K562 (cell line): ENCODE measurements at regions not wholly inside any gene's neighbourhood (a gene's known extent, or its start where the extent isn't known, plus 50 kb on each side); places are given as distances from the start of the nearest gene placed in this dataset.
"Not testable (repeated sequence)": the region's sequence is repeated elsewhere in the genome, so short reads cannot be mapped to it uniquely, and the experiment has no call there.

Experiments
- ATAC-seq: fragments of 200-7000 bp; cut with Tn5 transposase; 3 replicates; pipeline ENCODE4 v1.9.1; 2020; ENCODE audit warnings: moderate library complexity
- BruUV-seq: library from RNA; stranded (reverse); fragments of 400-500 nt; replicated peaks from 2 replicates; lab custom pipeline; 2021; lab: Mats Ljungman, UMichigan
- CTCF ChIA-PET: fragments of 300-600 bp; formaldehyde crosslinking; extraction: SDS; loops from one replicate; lab custom pipeline; 2021; ENCODE audit warnings: low intra/inter-chr PET ratio; lab: Yijun Ruan, JAX
- POLR2A ChIA-PET: fragments of 300-600, 350-650 bp; sonication (Branson Sonifier 250); formaldehyde crosslinking; extraction: SDS; loops from one replicate; lab custom pipeline; 2021; ENCODE audit warnings: antibody characterized with exemption, inconsistent platforms; lab: Yijun Ruan, JAX
- DNase-seq, 4 experiments: peaks; one replicate each; pipeline versions ENCODE4 v3.0.0 to v3.0.0-alpha.2; 2011 to 2018; ENCODE audit warnings: low spot score in 3 of 4, mixed read lengths in 3 of 4; ENCODE audit errors: extremely low read depth in 1 of 4
- FAIRE-seq: peaks from 2 replicates; lab custom pipeline; 2011; peaks lifted over from hg19 to GRCh38; lab: Jason Lieb, UNC
- H2AFZ ChIP-seq: 2 replicates; pipeline ENCODE4 v1.6.0; 2011; ENCODE audit warnings: low read depth, low read length, control low read depth, inconsistent platforms
- H3K27ac ChIP-seq: fragments of 200-600 bp; 3 replicates; pipeline ENCODE4 v1.8.0; 2011; ENCODE audit warnings: low read depth, mild to moderate bottlenecking, control low read depth, inconsistent platforms, low read length, moderate library complexity, mixed read lengths; ENCODE audit errors: extremely low read depth
- H3K27me3 ChIP-seq, 2 experiments: fragments of 300-600 bp in 1 of 2; 2 replicates in 1 of 2; 3 replicates in 1 of 2; pipeline versions ENCODE4 v1.6.0 to v1.8.0; 2011; ENCODE audit warnings: inconsistent platforms in 2 of 2, low read length in 2 of 2, mild to moderate bottlenecking in 1 of 2, mixed read lengths in 1 of 2, moderate library complexity in 1 of 2; ENCODE audit not compliant: control insufficient read depth in 2 of 2, insufficient read depth in 2 of 2
- H3K36me3 ChIP-seq: fragments of 300-600 bp; 3 replicates; pipeline ENCODE4 v1.8.0; 2011; ENCODE audit warnings: mild to moderate bottlenecking, low read length, inconsistent platforms; ENCODE audit not compliant: control insufficient read depth, insufficient read depth
- H3K4me1 ChIP-seq, 2 experiments: fragments of 200-600 bp in 1 of 2; replicated peaks in 1 of 2; 2 replicates in 1 of 2; 3 replicates in 1 of 2; pipeline versions ENCODE4 v1.5.1 to v1.8.0; 2011; ENCODE audit warnings: inconsistent platforms in 2 of 2, low read length in 2 of 2, mild to moderate bottlenecking in 1 of 2, mixed read lengths in 1 of 2, moderate library complexity in 1 of 2; ENCODE audit not compliant: control insufficient read depth in 2 of 2, insufficient read depth in 2 of 2
- H3K4me2 ChIP-seq: 2 replicates; pipeline ENCODE4 v1.6.1; 2011; ENCODE audit warnings: low read length, control low read depth, inconsistent platforms, mixed read lengths; ENCODE audit not compliant: insufficient read depth
- H3K4me3 ChIP-seq: fragments of 200-600 bp; sonication (generic), shearing (Covaris generic); 2 replicates; pipeline ENCODE4 v1.5.1; 2016; ENCODE audit warnings: control low read depth, inconsistent platforms
- H3K79me2 ChIP-seq: fragments of 200-600 bp; 3 replicates; pipeline ENCODE4 v1.8.0; 2011; ENCODE audit warnings: low read length, inconsistent platforms; ENCODE audit not compliant: control insufficient read depth, insufficient read depth
- H3K9ac ChIP-seq, 2 experiments: 2 replicates each; pipeline versions ENCODE4 v1.6.0 to v1.6.1; 2011; ENCODE audit warnings: low read depth in 2 of 2, low read length in 2 of 2, control low read depth in 1 of 2, inconsistent platforms in 1 of 2, mild to moderate bottlenecking in 1 of 2, mixed read lengths in 1 of 2; ENCODE audit not compliant: insufficient read depth in 1 of 2
- H3K9me1 ChIP-seq: one replicate; pipeline ENCODE4 v1.6.0; 2011; ENCODE audit warnings: inconsistent platforms, mild to moderate bottlenecking, low read length, moderate library complexity; ENCODE audit not compliant: control insufficient read depth, insufficient read depth
- H3K9me3 ChIP-seq: replicated peaks from 2 replicates; pipeline ENCODE4 v1.5.1; 2011; ENCODE audit warnings: low read depth, low read length, inconsistent platforms; ENCODE audit not compliant: control insufficient read depth, insufficient read depth
- H4K20me1 ChIP-seq: replicated peaks from 2 replicates; pipeline ENCODE4 v1.6.1; 2011; ENCODE audit warnings: low read length, inconsistent platforms, mixed read lengths; ENCODE audit not compliant: control insufficient read depth, insufficient read depth
- FOXP1 ChIP-seq: sonication (generic); formaldehyde crosslinking; IDR thresholded peaks from 2 replicates; pipeline ENCODE4 v1.8.0; 2022; ENCODE audit warnings: mild to moderate bottlenecking, missing genetic modification reagents
- MTF1 ChIP-seq: fragments of 250-450 bp; sonication (Bioruptor Pico); IDR thresholded peaks from 2 replicates; pipeline ENCODE4 v1.9.0; 2021; ENCODE audit warnings: moderate library complexity, mild to moderate bottlenecking, inconsistent platforms, borderline replicate concordance
- MXI1 ChIP-seq: IDR thresholded peaks from 2 replicates; pipeline ENCODE4 v1.6.1; 2011; ENCODE audit warnings: low read depth, mild to moderate bottlenecking, improper control_type of control experiment, low read length
- WGBS: fragments of 100-300 bp; shearing (Covaris generic); methylation state at CpG from one replicate; pipeline ENCODE4 v1.1.6; 2016; ENCODE audit warnings: low coverage, mixed read lengths; ENCODE audit not compliant: insufficient coverage; ENCODE audit errors: missing lambda C conversion rate; 5-methylcytosine and 5-hydroxymethylcytosine counted together
- in situ Hi-C: fragments of 300-500 bp; cut with MboI; formaldehyde crosslinking; loops from 4 replicates; pipeline ENCODE4 v1.15.0; 2018; ENCODE audit warnings: inconsistent platforms, mixed read lengths
- intact Hi-C: fragments of 100-400 bp; cut with micrococcal nuclease; formaldehyde crosslinking; loops from 2 replicates; pipeline ENCODE4 v1.14.2; 2022
- TF ChIP-seq, protein P1 (sequence below): IDR thresholded peaks from 2 replicates; pipeline ENCODE4 v1.6.1; 2012; ENCODE audit warnings: low read depth, low read length, improper control_type of control experiment, borderline replicate concordance
- TF ChIP-seq, protein P2 (sequence below), 2 experiments: fragments of 450-650 bp; IDR thresholded peaks; 2 replicates each; pipeline ENCODE4 v1.6.1; 2016; ENCODE audit warnings: mild to moderate bottlenecking in 2 of 2, borderline replicate concordance in 1 of 2, low read depth in 1 of 2, moderate library complexity in 1 of 2

DNA sequence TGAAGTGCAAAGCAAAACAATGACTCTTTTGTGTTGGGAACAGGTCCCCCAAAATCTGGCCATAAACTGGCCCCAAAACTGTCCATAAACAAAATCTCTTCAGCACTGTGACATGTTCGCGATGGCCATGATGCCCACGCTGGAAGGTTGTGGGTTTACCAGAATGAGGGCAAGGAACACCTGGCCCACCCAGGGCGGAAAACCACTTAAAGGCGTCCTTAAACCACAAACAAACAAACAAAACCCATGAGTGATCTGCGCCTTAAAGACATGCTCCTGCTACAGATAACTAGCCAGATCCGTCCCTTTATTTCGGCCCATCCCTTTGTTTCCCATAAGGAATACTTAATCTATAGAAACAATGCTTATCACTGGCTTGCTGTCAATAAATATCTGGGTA is 1460.9 kb upstream of the SEL1L start:
- H4K20me1 ChIP-seq, H3K4me1 ChIP-seq, H3K9ac ChIP-seq, H3K9me3 ChIP-seq, FAIRE-seq, intact Hi-C loops, H3K27ac ChIP-seq, POLR2A ChIA-PET, H2AFZ ChIP-seq, H3K4me2 ChIP-seq, H3K36me3 ChIP-seq, H3K79me2 ChIP-seq, ATAC-seq, H3K4me3 ChIP-seq, in situ Hi-C loops, DNase-seq, H3K9me1 ChIP-seq, BruUV-seq, CTCF ChIA-PET, H3K27me3 ChIP-seq: not testable (repeated sequence)
- 0% methylated on average over 7 of the region's 8 CpGs for WGBS

DNA sequence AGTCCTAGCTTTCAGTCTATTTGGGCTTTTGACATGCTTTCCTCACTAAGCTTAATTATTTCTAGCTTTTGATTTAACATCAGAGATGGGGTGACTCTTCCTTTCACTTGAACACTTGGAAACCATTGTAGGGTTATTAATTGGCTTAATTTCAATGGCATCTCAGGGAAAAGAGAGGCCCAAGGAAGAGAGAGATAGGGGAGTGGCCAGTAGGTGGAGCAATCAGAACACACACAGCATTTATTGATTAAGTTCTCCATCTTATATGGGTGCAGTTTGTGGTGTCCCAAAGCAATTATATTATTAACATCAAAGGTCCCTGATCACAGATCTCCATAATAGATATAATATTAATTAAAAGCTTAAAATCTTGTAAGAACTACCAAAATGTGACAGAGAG is 1466.1 kb upstream of the SEL1L start:
- ATAC-seq (no peak), FAIRE-seq (no peak), DNase-seq (no peak)
- Histone ChIP-seq H3K27me3 (no peaks in the 10 kb centered on the region), H3K9me1 (no peaks in the 10 kb centered on the region), H3K9me3 (no peaks in the 10 kb centered on the region), H2AFZ (no peak overlapping the region), H3K27ac (no peak overlapping the region), H3K9ac (no peak overlapping the region), H3K4me3 (no peak overlapping the region), H3K36me3 (no peaks in the 10 kb centered on the region), H3K4me2 (no peak overlapping the region), H3K4me1 (no peaks in the 10 kb centered on the region), H4K20me1 (no peaks in the 10 kb centered on the region), H3K79me2 (no peaks in the 10 kb centered on the region)
- POLR2A ChIA-PET, result no interaction called here
- in situ Hi-C loops (no loop called here), intact Hi-C loops (no loop called here)
- BruUV-seq, result no TSS peak
- CTCF ChIA-PET, result no interaction called here
- no peak for TF ChIP-seq MXI1
- no peak for TF ChIP-seq FOXP1 (CRISPR knock-in tag)
- TF ChIP-seq, protein P1, sequence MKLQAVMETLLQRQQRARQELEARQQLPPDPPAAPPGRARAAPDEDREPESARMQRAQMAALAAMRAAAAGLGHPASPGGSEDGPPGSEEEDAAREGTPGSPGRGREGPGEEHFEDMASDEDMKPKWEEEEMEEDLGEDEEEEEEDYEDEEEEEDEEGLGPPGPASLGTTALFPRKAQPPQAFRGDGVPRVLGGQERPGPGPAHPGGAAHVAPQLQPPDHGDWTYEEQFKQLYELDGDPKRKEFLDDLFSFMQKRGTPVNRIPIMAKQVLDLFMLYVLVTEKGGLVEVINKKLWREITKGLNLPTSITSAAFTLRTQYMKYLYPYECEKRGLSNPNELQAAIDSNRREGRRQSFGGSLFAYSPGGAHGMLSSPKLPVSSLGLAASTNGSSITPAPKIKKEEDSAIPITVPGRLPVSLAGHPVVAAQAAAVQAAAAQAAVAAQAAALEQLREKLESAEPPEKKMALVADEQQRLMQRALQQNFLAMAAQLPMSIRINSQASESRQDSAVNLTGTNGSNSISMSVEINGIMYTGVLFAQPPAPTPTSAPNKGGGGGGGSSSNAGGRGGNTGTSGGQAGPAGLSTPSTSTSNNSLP, result no peak
- TF ChIP-seq, protein P2, sequence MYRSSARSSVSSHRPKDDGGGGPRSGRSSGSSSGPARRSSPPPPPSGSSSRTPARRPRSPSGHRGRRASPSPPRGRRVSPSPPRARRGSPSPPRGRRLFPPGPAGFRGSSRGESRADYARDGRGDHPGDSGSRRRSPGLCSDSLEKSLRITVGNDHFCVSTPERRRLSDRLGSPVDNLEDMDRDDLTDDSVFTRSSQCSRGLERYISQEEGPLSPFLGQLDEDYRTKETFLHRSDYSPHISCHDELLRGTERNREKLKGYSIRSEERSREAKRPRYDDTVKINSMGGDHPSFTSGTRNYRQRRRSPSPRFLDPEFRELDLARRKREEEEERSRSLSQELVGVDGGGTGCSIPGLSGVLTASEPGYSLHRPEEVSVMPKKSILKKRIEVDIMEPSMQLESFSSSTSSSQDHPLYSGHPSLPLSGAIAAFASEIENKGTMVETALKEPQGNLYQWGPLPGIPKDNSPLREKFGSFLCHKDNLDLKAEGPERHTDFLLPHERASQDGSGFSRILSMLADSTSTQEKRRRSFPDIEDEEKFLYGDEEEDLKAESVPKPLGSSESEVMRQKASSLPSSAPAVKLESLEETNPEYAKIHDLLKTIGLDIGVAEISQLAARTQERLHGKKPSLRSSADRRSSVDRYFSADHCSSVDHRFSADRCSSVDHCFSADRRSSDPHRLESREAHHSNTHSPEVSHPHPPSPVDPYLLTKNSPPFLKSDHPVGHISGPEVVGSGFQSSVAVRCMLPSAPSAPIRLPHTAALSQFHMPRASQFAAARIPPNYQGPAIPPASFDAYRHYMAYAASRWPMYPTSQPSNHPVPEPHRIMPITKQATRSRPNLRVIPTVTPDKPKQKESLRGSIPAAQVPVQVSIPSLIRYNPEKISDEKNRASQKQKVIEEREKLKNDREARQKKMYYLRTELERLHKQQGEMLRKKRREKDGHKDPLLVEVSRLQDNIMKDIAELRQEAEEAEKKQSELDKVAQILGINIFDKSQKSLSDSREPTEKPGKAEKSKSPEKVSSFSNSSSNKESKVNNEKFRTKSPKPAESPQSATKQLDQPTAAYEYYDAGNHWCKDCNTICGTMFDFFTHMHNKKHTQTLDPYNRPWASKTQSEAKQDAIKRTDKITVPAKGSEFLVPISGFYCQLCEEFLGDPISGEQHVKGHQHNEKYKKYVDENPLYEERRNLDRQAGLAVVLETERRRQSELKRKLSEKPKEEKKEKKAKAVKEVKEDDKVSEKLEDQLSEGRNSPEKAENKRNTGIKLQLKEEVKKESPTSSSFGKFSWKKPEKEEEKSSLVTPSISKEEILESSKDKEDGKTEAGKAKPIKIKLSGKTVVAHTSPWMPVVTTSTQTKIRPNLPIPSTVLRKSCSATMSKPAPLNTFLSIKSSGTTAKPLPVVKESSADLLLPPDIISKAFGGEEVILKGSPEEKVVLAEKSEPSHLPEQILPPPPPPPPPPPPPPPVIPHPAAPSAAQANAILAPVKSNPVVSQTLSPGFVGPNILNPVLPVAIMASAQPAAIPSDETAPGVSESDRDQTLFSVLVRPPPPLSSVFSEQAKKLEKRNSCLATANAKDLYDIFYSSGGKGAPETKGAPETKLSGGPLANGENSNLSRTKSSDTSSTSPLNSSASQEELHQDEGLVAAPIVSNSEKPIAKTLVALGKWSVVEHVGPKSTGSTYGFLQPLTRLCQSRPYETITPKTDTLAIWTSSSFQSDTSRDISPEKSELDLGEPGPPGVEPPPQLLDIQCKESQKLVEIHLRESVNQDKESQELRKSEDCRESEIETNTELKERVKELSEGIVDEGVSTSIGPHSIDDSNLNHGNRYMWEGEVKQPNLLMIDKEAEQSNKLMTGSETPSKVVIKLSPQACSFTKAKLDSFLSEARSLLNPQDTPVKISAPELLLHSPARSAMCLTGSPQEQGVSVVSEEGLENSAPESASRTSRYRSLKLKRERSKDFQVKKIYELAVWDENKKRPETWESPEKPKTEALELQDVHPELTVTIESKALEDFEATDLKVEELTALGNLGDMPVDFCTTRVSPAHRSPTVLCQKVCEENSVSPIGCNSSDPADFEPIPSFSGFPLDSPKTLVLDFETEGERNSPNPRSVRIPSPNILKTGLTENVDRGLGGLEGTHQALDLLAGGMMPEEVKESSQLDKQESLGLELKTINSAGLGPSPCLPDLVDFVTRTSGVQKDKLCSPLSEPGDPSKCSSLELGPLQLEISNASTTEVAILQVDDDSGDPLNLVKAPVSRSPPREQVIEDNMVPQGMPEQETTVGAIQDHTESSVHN (IDR thresholded peaks at IDR 0.05; ENCODE audit: borderline replicate concordance in 1 of 2, low read depth in 1 of 2), result no peak
- no peak for TF ChIP-seq MTF1 (CRISPR knock-in tag)
